Femur (tissue), 1 donor: ENCODE measurements at regions not wholly inside any gene's neighbourhood (a gene's known extent, or its start where the extent isn't known, plus 50 kb on each side); places are given as distances from the start of the nearest gene placed in this dataset.
"Not testable (repeated sequence)": the region's sequence is repeated elsewhere in the genome, so short reads cannot be mapped to it uniquely, and the experiment has no call there.

ENCODE experiments used
- DNase-seq: peaks from one replicate; pipeline ENCODE4 v3.0.0-alpha.2; 2017

GRCh38 chr16:29294400-29294933 lies 112.0 kb downstream of the NPIPB11 start:
- DNase-seq: not testable (repeated sequence)

GRCh38 chr16:29293545-29293944 lies 113.0 kb downstream of the NPIPB11 start:
- not testable (repeated sequence) for DNase-seq

- DNase-seq: not testable (repeated sequence)
Measured at GRCh38 chr16:29292952-29293471, 113.5 kb downstream of the NPIPB11 start.

GRCh38 chr16:29291329-29292271 lies 114.9 kb downstream of the NPIPB11 start:
- DNase-seq: not testable (repeated sequence)

- DNase-seq: peak; percentile 94
Measured at GRCh38 chr16:29290631-29291247, 115.8 kb downstream of the NPIPB11 start.

- DNase-seq: not testable (repeated sequence)
Measured at GRCh38 chr16:29289516-29290239, 116.8 kb downstream of the NPIPB11 start.

- DNase-seq: not testable (repeated sequence)
Measured at GRCh38 chr16:29288711-29289474, 117.6 kb downstream of the NPIPB11 start.

- peak; percentile 76 for DNase-seq
Measured at GRCh38 chr16:29287871-29288535, 118.5 kb downstream of the NPIPB11 start.

GRCh38 chr16:29287246-29287645 lies 119.3 kb downstream of the NPIPB11 start:
- DNase-seq: not testable (repeated sequence)

GRCh38 chr16:29286796-29287195 lies 119.7 kb downstream of the NPIPB11 start:
- not testable (repeated sequence) for DNase-seq

GRCh38 chr16:29286161-29286560 lies 120.3 kb downstream of the NPIPB11 start:
- DNase-seq: not testable (repeated sequence)

GRCh38 chr16:29285151-29285885 lies 121.2 kb downstream of the NPIPB11 start:
- DNase-seq: peak; percentile 68

- DNase-seq: not testable (repeated sequence)
Measured at GRCh38 chr16:29284723-29285122, 121.8 kb downstream of the NPIPB11 start.

GRCh38 chr16:29284159-29284558 lies 122.4 kb downstream of the NPIPB11 start:
- DNase-seq: not testable (repeated sequence)

- DNase-seq: peak; percentile 11
Measured at GRCh38 chr16:29278097-29278871, 128.2 kb downstream of the NPIPB11 start.

GRCh38 chr16:29276446-29276845 lies 130.1 kb downstream of the NPIPB11 start:
- DNase-seq: not testable (repeated sequence)

GRCh38 chr16:29274055-29275035 lies 132.2 kb downstream of the NPIPB11 start:
- DNase-seq: not testable (repeated sequence)
